KMS-11 (cell line): ENCODE measurements at regions not wholly inside any gene's neighbourhood (a gene's known extent, or its start where the extent isn't known, plus 50 kb on each side); places are given as distances from the start of the nearest gene placed in this dataset.

Experiments used
- H2AFZ ChIP-seq: fragments of 200-600 bp; sonication (generic); 2 replicates; pipeline ENCODE4 v1.6.1; 2016; ENCODE audit warnings: antibody characterized with exemption, mixed run types, low read depth
- H3K27ac ChIP-seq: fragments of 200-600 bp; sonication (generic); 2 replicates; pipeline ENCODE4 v1.6.1; 2016; ENCODE audit warnings: mild to moderate bottlenecking, mixed run types
- H3K27me3 ChIP-seq: fragments of 200-600 bp; sonication (generic); 2 replicates; pipeline ENCODE4 v1.6.1; 2017; ENCODE audit warnings: mild to moderate bottlenecking, low read depth, mixed run types, moderate library complexity; ENCODE audit not compliant: insufficient read depth
- H3K36me3 ChIP-seq: fragments of 200-600 bp; sonication (generic); 2 replicates; pipeline ENCODE4 v1.6.1; 2017; ENCODE audit warnings: mild to moderate bottlenecking, mixed run types; ENCODE audit not compliant: insufficient read depth
- H3K4me1 ChIP-seq: fragments of 200-600 bp; sonication (generic); 2 replicates; pipeline ENCODE4 v1.6.1; 2016; ENCODE audit warnings: mild to moderate bottlenecking, low read depth, mixed run types; ENCODE audit not compliant: poor library complexity, severe bottlenecking
- H3K4me2 ChIP-seq: fragments of 200-600 bp; sonication (generic); 2 replicates; pipeline ENCODE4 v1.7.0; 2016; ENCODE audit warnings: mild to moderate bottlenecking, mixed run types
- H3K4me3 ChIP-seq: fragments of 200-600 bp; sonication (generic); IDR thresholded peaks from 2 replicates; pipeline ENCODE4 v1.6.1; 2017; ENCODE audit warnings: low read depth, low read length, mixed read lengths; ENCODE audit not compliant: insufficient read depth
- H3K79me2 ChIP-seq: fragments of 200-600 bp; sonication (generic); 2 replicates; pipeline ENCODE4 v1.6.1; 2016; ENCODE audit warnings: low read depth, mixed run types; ENCODE audit not compliant: insufficient read depth
- H3K9ac ChIP-seq: fragments of 200-600 bp; sonication (generic); 2 replicates; pipeline ENCODE4 v1.6.1; 2016; ENCODE audit warnings: mild to moderate bottlenecking, mixed run types
- H4K20me1 ChIP-seq: fragments of 200-600 bp; sonication (generic); 2 replicates; pipeline ENCODE4 v1.6.1; 2016; ENCODE audit warnings: mild to moderate bottlenecking, mixed run types; ENCODE audit not compliant: insufficient read depth
- CTCF ChIP-seq: fragments of 200-600 bp; sonication (generic); conservative IDR thresholded peaks from 2 replicates; pipeline ENCODE4 v1.6.1; 2017; ENCODE audit warnings: low read depth, mild to moderate bottlenecking, antibody characterized with exemption, low read length, moderate library complexity, mixed read lengths

GRCh38 chr2:236393101-236393500 lies 128.9 kb upstream of the ASB18 start:
- no peaks in the 10 kb centered on the region for H4K20me1 ChIP-seq
- H3K4me1 ChIP-seq: no peaks in the 10 kb centered on the region
- TF ChIP-seq CTCF: no peak
- H3K36me3 ChIP-seq: no peaks in the 10 kb centered on the region
- no peak overlapping the region for H3K4me3 ChIP-seq
- H3K9ac ChIP-seq: no peak overlapping the region
- H3K27me3 ChIP-seq: no peaks in the 10 kb centered on the region
- H2AFZ ChIP-seq: no peak overlapping the region
- H3K4me2 ChIP-seq: no peak overlapping the region
- H3K27ac ChIP-seq: no peak overlapping the region
- H3K79me2 ChIP-seq: no peaks in the 10 kb centered on the region

GRCh38 chr2:236393581-236393980 lies 129.4 kb upstream of the ASB18 start:
- TF ChIP-seq CTCF: no peak
- H3K4me3 ChIP-seq: no peak overlapping the region
- H3K4me2 ChIP-seq: no peak overlapping the region
- H2AFZ ChIP-seq: no peak overlapping the region
- no peak overlapping the region for H3K9ac ChIP-seq
- H3K79me2 ChIP-seq: no peaks in the 10 kb centered on the region
- H3K4me1 ChIP-seq: no peaks in the 10 kb centered on the region
- H3K27me3 ChIP-seq: no peaks in the 10 kb centered on the region
- H3K27ac ChIP-seq: no peak overlapping the region
- H4K20me1 ChIP-seq: no peaks in the 10 kb centered on the region
- H3K36me3 ChIP-seq: no peaks in the 10 kb centered on the region

GRCh38 chr2:236394571-236394970 lies 130.4 kb upstream of the ASB18 start:
- Histone ChIP-seq H3K4me3 (no peak overlapping the region), H3K4me1 (no peaks in the 10 kb centered on the region), H3K27me3 (no peaks in the 10 kb centered on the region), H3K4me2 (no peak overlapping the region), H3K79me2 (no peaks in the 10 kb centered on the region), H3K27ac (no peak overlapping the region), H3K9ac (no peak overlapping the region), H2AFZ (no peak overlapping the region), H3K36me3 (no peaks in the 10 kb centered on the region), H4K20me1 (no peaks in the 10 kb centered on the region)
- no peak for TF ChIP-seq CTCF

- no peaks in the 10 kb centered on the region for H3K79me2 ChIP-seq
- no peaks in the 10 kb centered on the region for H3K36me3 ChIP-seq
- TF ChIP-seq CTCF: no peak
- H2AFZ ChIP-seq: no peak overlapping the region
- no peaks in the 10 kb centered on the region for H3K27me3 ChIP-seq
- no peak overlapping the region for H3K4me3 ChIP-seq
- H3K27ac ChIP-seq: no peak overlapping the region
- H4K20me1 ChIP-seq: no peaks in the 10 kb centered on the region
- H3K9ac ChIP-seq: no peak overlapping the region
- H3K4me1 ChIP-seq: no peaks in the 10 kb centered on the region
- H3K4me2 ChIP-seq: no peak overlapping the region
Observed at GRCh38 chr2:236395067-236395466, 130.9 kb upstream of the ASB18 start.

- Histone ChIP-seq H4K20me1 (no peaks in the 10 kb centered on the region), H3K4me3 (no peak overlapping the region), H3K27ac (no peak overlapping the region), H3K9ac (no peak overlapping the region), H3K4me1 (no peaks in the 10 kb centered on the region), H3K36me3 (no peaks in the 10 kb centered on the region), H2AFZ (no peak overlapping the region), H3K79me2 (no peaks in the 10 kb centered on the region), H3K4me2 (no peak overlapping the region), H3K27me3 (no peaks in the 10 kb centered on the region)
- TF ChIP-seq CTCF: no peak
Observed at GRCh38 chr2:236396818-236397350, 132.7 kb upstream of the ASB18 start.
